BJ (cell line): ENCODE measurements at regions not wholly inside any gene's neighbourhood (a gene's known extent, or its start where the extent isn't known, plus 50 kb on each side); places are given as distances from the start of the nearest gene placed in this dataset.

ENCODE experiments used
- CTCF ChIA-PET: fragments of 350-600 bp; formaldehyde crosslinking; extraction: SDS; loops from one replicate; lab custom pipeline; 2021; ENCODE audit warnings: antibody characterized with exemption, inconsistent platforms; lab: Yijun Ruan, JAX
- POLR2A ChIA-PET: fragments of 300-600 bp; sonication (Branson Sonifier 250); formaldehyde crosslinking; extraction: SDS; loops from one replicate; lab custom pipeline; 2021; ENCODE audit warnings: antibody characterized with exemption; lab: Charles Lee
- DNase-seq: peaks from one replicate; pipeline ENCODE4 v3.0.0-alpha.2; 2011; ENCODE audit warnings: low read depth
- H3K27me3 ChIP-seq: 2 replicates; pipeline ENCODE4 v1.6.0; 2011; ENCODE audit warnings: low read length; ENCODE audit not compliant: control insufficient read depth, insufficient read depth
- H3K36me3 ChIP-seq: 2 replicates; pipeline ENCODE4 v1.5.1; 2011; ENCODE audit warnings: low read length; ENCODE audit not compliant: control insufficient read depth, insufficient read depth
- H3K4me3 ChIP-seq: 2 replicates; pipeline ENCODE4 v1.5.1; 2011; ENCODE audit warnings: low read depth, mild to moderate bottlenecking, control low read depth, low read length
- CTCF ChIP-seq: IDR thresholded peaks from 2 replicates; pipeline ENCODE4 v1.5.1; 2011; ENCODE audit warnings: low read depth, mild to moderate bottlenecking, control low read depth, inconsistent platforms, low read length, moderate library complexity; ENCODE audit not compliant: insufficient read depth

- CTCF ChIA-PET, result no interaction called here
- no peaks in the 10 kb centered on the region for H3K36me3 ChIP-seq
- H3K4me3 ChIP-seq, result no peak overlapping the region
- no peaks in the 10 kb centered on the region for H3K27me3 ChIP-seq
- no peak for DNase-seq
- TF ChIP-seq CTCF, result no peak
- POLR2A ChIA-PET, result no interaction called here
Measured at GRCh38 chr5:165333623-165334022, 1828.2 kb downstream of the MAT2B start.

GRCh38 chr5:165334201-165334600 lies 1828.8 kb downstream of the MAT2B start:
- POLR2A ChIA-PET, result no interaction called here

GRCh38 chr5:165349735-165350134 lies 1844.3 kb downstream of the MAT2B start:
- no peak for DNase-seq
- CTCF ChIA-PET, result interaction anchor here (1.8 kb wide), 1 partner anchor 12 kb away, joined by 4 read pairs; no protein-coding TSS in a partner anchor
- no peak for TF ChIP-seq CTCF
- H3K4me3 ChIP-seq, result no peak overlapping the region
- H3K36me3 ChIP-seq, result no peaks in the 10 kb centered on the region
- POLR2A ChIA-PET, result no interaction called here
- H3K27me3 ChIP-seq, result no peaks in the 10 kb centered on the region

More at GRCh38 chr5:165334201-165334600, 1828.8 kb downstream of the MAT2B start:
- CTCF ChIA-PET, result no interaction called here
- no peak for DNase-seq
- no peaks in the 10 kb centered on the region for H3K27me3 ChIP-seq
- no peak overlapping the region for H3K4me3 ChIP-seq
- TF ChIP-seq CTCF, result no peak
- H3K36me3 ChIP-seq, result no peaks in the 10 kb centered on the region

GRCh38 chr5:165351342-165351741 lies 1845.9 kb downstream of the MAT2B start:
- DNase-seq, result no peak
- no peaks in the 10 kb centered on the region for H3K36me3 ChIP-seq
- no peak for TF ChIP-seq CTCF
- ChIA-PET CTCF (no interaction called here), POLR2A (no interaction called here)
- H3K4me3 ChIP-seq, result no peak overlapping the region
- no peaks in the 10 kb centered on the region for H3K27me3 ChIP-seq

- TF ChIP-seq CTCF, result no peak
- ChIA-PET POLR2A (no interaction called here), CTCF (no interaction called here)
Measured at GRCh38 chr5:165360366-165360765, 1854.9 kb downstream of the MAT2B start.

More at GRCh38 chr5:165360366-165360765, 1854.9 kb downstream of the MAT2B start:
- H3K4me3 ChIP-seq, result no peak overlapping the region
- no peak for DNase-seq
- H3K27me3 ChIP-seq, result no peaks in the 10 kb centered on the region
- no peaks in the 10 kb centered on the region for H3K36me3 ChIP-seq
